Stimulated activated CD8-positive, alpha-beta memory T cell treated with anti-CD3 and anti-CD28 coated beads, Interleukin-4, amount 100 ng/mL, for 1 hour (primary cell): ENCODE measurements at regions not wholly inside any gene's neighbourhood (a gene's known extent, or its start where the extent isn't known, plus 50 kb on each side); places are given as distances from the start of the nearest gene placed in this dataset.

Experiments
- DNase-seq, 2 donors: peaks; one replicate each; pipeline ENCODE4 v3.0.0-alpha.2; 2020; ENCODE audit warnings: low read depth in 2 of 2, low spot score in 1 of 2

- no peak for DNase-seq
These were observed 157.4 kb downstream of the TRIM27 start for GRCh38 chr6:28766426-28766825.

- DNase-seq = no peak
These were observed 156.7 kb downstream of the TRIM27 start for GRCh38 chr6:28767133-28767532.

- DNase-seq = no peak
These were observed 156.1 kb downstream of the TRIM27 start for GRCh38 chr6:28767691-28768090.

GRCh38 chr6:28768187-28768913 is 155.4 kb downstream of the TRIM27 start:
- no peak for DNase-seq

- no peak for DNase-seq
These were observed 154.0 kb downstream of the TRIM27 start for GRCh38 chr6:28769626-28770402.

GRCh38 chr6:28770732-28771131 is 153.1 kb downstream of the TRIM27 start:
- DNase-seq = no peak

- no peak for DNase-seq
These were observed 152.2 kb downstream of the TRIM27 start for GRCh38 chr6:28771401-28772267.

- no peak for DNase-seq
These were observed 151.1 kb downstream of the TRIM27 start for GRCh38 chr6:28772480-28773381.

GRCh38 chr6:28774292-28775051 is 149.3 kb downstream of the TRIM27 start:
- DNase-seq = no peak

GRCh38 chr6:28775052-28775376 is 148.8 kb downstream of the TRIM27 start:
- DNase-seq = no peak

- DNase-seq = no peak
These were observed 148.2 kb downstream of the TRIM27 start for GRCh38 chr6:28775405-28776129.

GRCh38 chr6:28776269-28777146 is 147.3 kb downstream of the TRIM27 start:
- DNase-seq = no peak

GRCh38 chr6:28777147-28777461 is 146.7 kb downstream of the TRIM27 start:
- no peak for DNase-seq

GRCh38 chr6:28782113-28782673 is 141.6 kb downstream of the TRIM27 start:
- no peak for DNase-seq

- no peak for DNase-seq
These were observed 137.7 kb downstream of the TRIM27 start for GRCh38 chr6:28785962-28786679.

GRCh38 chr6:28789553-28790083 is 134.2 kb downstream of the TRIM27 start:
- no peak for DNase-seq

GRCh38 chr6:28791002-28791383 is 132.8 kb downstream of the TRIM27 start:
- no peak for DNase-seq
